ENCODE measurements at regions not wholly inside any gene's neighbourhood (a gene's known extent, or its start where the extent isn't known, plus 50 kb on each side); places are given as distances from the start of the nearest gene placed in this dataset.

- TF ChIP-seq ZNF280D (CRISPR knock-in tag; IDR thresholded peaks at IDR 0.05) (peak; percentile 96), DR1 (CRISPR knock-in tag; IDR thresholded peaks at IDR 0.05) (no peak), ZNF230 (CRISPR knock-in tag; IDR thresholded peaks at IDR 0.05) (peak; percentile 87), SSRP1 (CRISPR knock-in tag; IDR thresholded peaks at IDR 0.05) (no peak), TFDP2 (CRISPR knock-in tag; IDR thresholded peaks at IDR 0.05) (no peak; the same call in 1 of the 2 replicates), CEBPB (IDR thresholded peaks at IDR 0.05; ENCODE audit: borderline replicate concordance, low read depth, low read length) (peak; percentile 80), ZNF7 (CRISPR knock-in tag; IDR thresholded peaks at IDR 0.05) (peak; percentile 74), ZNF446 (CRISPR knock-in tag; IDR thresholded peaks at IDR 0.05) (no peak), RFX1 (IDR thresholded peaks at IDR 0.05) (peak; percentile 76), TBX2 (CRISPR knock-in tag; IDR thresholded peaks at IDR 0.05; ENCODE audit: borderline replicate concordance) (peak; percentile 99), ZBTB7B (CRISPR knock-in tag; IDR thresholded peaks at IDR 0.05) (peak; percentile 95), PRPF4 (IDR thresholded peaks at IDR 0.05; ENCODE audit: low read depth, low read length, poor library complexity, severe bottlenecking) (no peak), PRDM4 (CRISPR knock-in tag; IDR thresholded peaks at IDR 0.05; ENCODE audit: borderline replicate concordance) (no peak), RERE (CRISPR knock-in tag; IDR thresholded peaks at IDR 0.05; ENCODE audit: low read depth) (peak; percentile 96)
- TF ChIP-seq, protein P1, sequence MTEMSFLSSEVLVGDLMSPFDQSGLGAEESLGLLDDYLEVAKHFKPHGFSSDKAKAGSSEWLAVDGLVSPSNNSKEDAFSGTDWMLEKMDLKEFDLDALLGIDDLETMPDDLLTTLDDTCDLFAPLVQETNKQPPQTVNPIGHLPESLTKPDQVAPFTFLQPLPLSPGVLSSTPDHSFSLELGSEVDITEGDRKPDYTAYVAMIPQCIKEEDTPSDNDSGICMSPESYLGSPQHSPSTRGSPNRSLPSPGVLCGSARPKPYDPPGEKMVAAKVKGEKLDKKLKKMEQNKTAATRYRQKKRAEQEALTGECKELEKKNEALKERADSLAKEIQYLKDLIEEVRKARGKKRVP (CRISPR knock-in tag; IDR thresholded peaks at IDR 0.05), result no peak
These were observed 95.5 kb upstream of the DHX40 start (continued) for GRCh38 chr17:59469786-59470485.
